GM03348 (cell line): ENCODE measurements at regions not wholly inside any gene's neighbourhood (a gene's known extent, or its start where the extent isn't known, plus 50 kb on each side); places are given as distances from the start of the nearest gene placed in this dataset.
A peak's percentile ranks its signal among the peaks of the same experiment; 100 is the strongest.
"Not testable (repeated sequence)": the region's sequence is repeated elsewhere in the genome, so short reads cannot be mapped to it uniquely, and the experiment has no call there.

Experiments used
- DNase-seq: peaks from one replicate; pipeline ENCODE4 v3.0.0; 2012; ENCODE audit warnings: low spot score

GRCh38 chr15:20306497-20307106 lies 235.0 kb downstream of the GOLGA6L6 start:
- DNase-seq: peak; percentile 9

GRCh38 chr15:20305912-20306311 lies 235.7 kb downstream of the GOLGA6L6 start:
- not testable (repeated sequence) for DNase-seq

- not testable (repeated sequence) for DNase-seq
These were observed 236.6 kb downstream of the GOLGA6L6 start for GRCh38 chr15:20305015-20305465.

- DNase-seq: peak; percentile 10
These were observed 237.2 kb downstream of the GOLGA6L6 start for GRCh38 chr15:20304282-20305014.

GRCh38 chr15:20303248-20304171 lies 238.1 kb downstream of the GOLGA6L6 start:
- DNase-seq: not testable (repeated sequence)

- not testable (repeated sequence) for DNase-seq
These were observed 239.2 kb downstream of the GOLGA6L6 start for GRCh38 chr15:20302141-20303069.

- DNase-seq: not testable (repeated sequence)
These were observed 240.0 kb downstream of the GOLGA6L6 start for GRCh38 chr15:20301471-20302081.

GRCh38 chr15:20301041-20301390 lies 240.6 kb downstream of the GOLGA6L6 start:
- not testable (repeated sequence) for DNase-seq

GRCh38 chr15:20300351-20301040 lies 241.1 kb downstream of the GOLGA6L6 start:
- DNase-seq: peak; percentile 5

- not testable (repeated sequence) for DNase-seq
These were observed 243.9 kb downstream of the GOLGA6L6 start for GRCh38 chr15:20297603-20298123.

- DNase-seq: not testable (repeated sequence)
These were observed 245.3 kb downstream of the GOLGA6L6 start for GRCh38 chr15:20296261-20296660.

- no peak for DNase-seq
These were observed 246.3 kb downstream of the GOLGA6L6 start for GRCh38 chr15:20295238-20295811.

- no peak for DNase-seq
These were observed 246.9 kb downstream of the GOLGA6L6 start for GRCh38 chr15:20294651-20295237.

- DNase-seq: not testable (repeated sequence)
These were observed 249.1 kb downstream of the GOLGA6L6 start for GRCh38 chr15:20292422-20293005.

- not testable (repeated sequence) for DNase-seq
These were observed 250.0 kb downstream of the GOLGA6L6 start for GRCh38 chr15:20291616-20292015.

GRCh38 chr15:20290606-20291005 lies 251.0 kb downstream of the GOLGA6L6 start:
- DNase-seq: not testable (repeated sequence)

GRCh38 chr15:20289538-20290103 lies 252.0 kb downstream of the GOLGA6L6 start:
- not testable (repeated sequence) for DNase-seq

GRCh38 chr15:20288800-20289537 lies 252.6 kb downstream of the GOLGA6L6 start:
- DNase-seq: not testable (repeated sequence)
